Common myeloid progenitor, CD34-positive (primary cell): ENCODE measurements at regions not wholly inside any gene's neighbourhood (a gene's known extent, or its start where the extent isn't known, plus 50 kb on each side); places are given as distances from the start of the nearest gene placed in this dataset.

Experiments used
- CTCF ChIA-PET: fragments of 350-600 bp; sonication (Branson Sonifier 250); formaldehyde crosslinking; loops from one replicate; lab custom pipeline; 2021; ENCODE audit warnings: antibody characterized with exemption; lab: Charles Lee
- POLR2A ChIA-PET: fragments of 350-600 bp; sonication (Branson Sonifier 250); formaldehyde crosslinking; loops from one replicate; lab custom pipeline; 2021; ENCODE audit warnings: antibody characterized with exemption; lab: Charles Lee
- DNase-seq, 3 donors: peaks; one replicate each; pipeline versions ENCODE4 v3.0.0 to v3.0.0-alpha.2; 2013
- H3K27ac ChIP-seq, 2 experiments: 1 replicate in 1 of 2; 2 replicates in 1 of 2; pipeline ENCODE4 v1.7.0; 2013; ENCODE audit warnings: inconsistent platforms in 2 of 2, low read length in 2 of 2, mild to moderate bottlenecking in 2 of 2, low read depth in 1 of 2, moderate library complexity in 1 of 2; ENCODE audit not compliant: severe bottlenecking in 2 of 2, insufficient read depth in 1 of 2, poor library complexity in 1 of 2
- H3K27me3 ChIP-seq, 5 experiments: replicated peaks in 2 of 5; 1 replicate in 3 of 5; 2 replicates in 2 of 5; pipeline versions ENCODE4 v1.6.1 to v1.7.0; 2013; ENCODE audit warnings: low read length in 4 of 5, mild to moderate bottlenecking in 2 of 5, moderate library complexity in 2 of 5, inconsistent platforms in 1 of 5; ENCODE audit not compliant: insufficient read depth in 5 of 5, control insufficient read depth in 4 of 5
- H3K36me3 ChIP-seq, 4 experiments: 1 replicate in 2 of 4; 2 replicates in 2 of 4; pipeline versions ENCODE4 v1.6.1 to v1.7.0; 2013; ENCODE audit warnings: low read length in 3 of 4, control low read depth in 1 of 4, mild to moderate bottlenecking in 1 of 4; ENCODE audit not compliant: control insufficient read depth in 4 of 4, insufficient read depth in 4 of 4
- H3K4me1 ChIP-seq, 4 experiments: 1 replicate in 3 of 4; 2 replicates in 1 of 4; pipeline versions ENCODE4 v1.6.1 to v1.7.1; 2013; ENCODE audit warnings: low read length in 3 of 4, mild to moderate bottlenecking in 3 of 4, control low read depth in 1 of 4, inconsistent platforms in 1 of 4, moderate library complexity in 1 of 4; ENCODE audit not compliant: control insufficient read depth in 4 of 4, insufficient read depth in 4 of 4; ENCODE audit errors: control extremely low read depth in 1 of 4
- H3K4me3 ChIP-seq, 7 experiments: 1 replicate in 4 of 7; 2 replicates in 3 of 7; pipeline versions ENCODE4 v1.5.1 to v1.7.0; 2013; ENCODE audit warnings: mild to moderate bottlenecking in 7 of 7, low read length in 6 of 7, moderate library complexity in 6 of 7, inconsistent platforms in 2 of 7, low read depth in 2 of 7, control low read depth in 1 of 7; ENCODE audit not compliant: insufficient read depth in 4 of 7, control insufficient read depth in 1 of 7; ENCODE audit errors: extremely low read depth in 1 of 7
- H3K9me3 ChIP-seq, 5 experiments: 1 replicate in 4 of 5; 2 replicates in 1 of 5; pipeline versions ENCODE4 v1.6.1 to v1.7.1; 2013; ENCODE audit warnings: low read length in 4 of 5, mild to moderate bottlenecking in 2 of 5, inconsistent platforms in 1 of 5, low read depth in 1 of 5, moderate library complexity in 1 of 5; ENCODE audit not compliant: control insufficient read depth in 4 of 5, insufficient read depth in 2 of 5; ENCODE audit errors: control extremely low read depth in 1 of 5
- WGBS: methylation state at CpG from one replicate; pipeline ENCODE4 v1.1.5; 2013; ENCODE audit not compliant: insufficient coverage; 5-methylcytosine and 5-hydroxymethylcytosine counted together

DNA sequence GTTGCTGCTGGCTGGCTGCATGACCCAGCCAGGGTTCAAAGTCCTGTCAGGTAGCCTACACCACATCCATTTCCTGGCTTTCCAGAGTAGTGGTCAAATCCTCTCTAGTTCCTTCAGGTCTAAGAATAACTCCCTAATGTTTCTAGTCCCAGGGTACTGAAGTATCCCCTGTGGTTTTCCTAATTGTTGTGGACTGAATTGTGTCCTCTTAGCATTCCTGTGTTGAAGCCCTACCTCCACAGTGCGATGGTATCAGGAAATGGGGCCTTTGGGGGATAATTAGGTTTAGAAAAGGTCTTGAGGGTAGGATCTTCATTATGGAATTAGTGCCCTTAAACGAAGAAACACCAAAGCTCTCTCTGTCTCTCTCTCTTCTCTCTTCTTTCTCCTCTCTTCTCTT is 191.8 kb upstream of the CCNG1 start:
- Histone ChIP-seq H3K9me3 (no peaks in the 10 kb centered on the region), H3K4me1 (no peaks in the 10 kb centered on the region), H3K27me3 (no peaks in the 10 kb centered on the region), H3K27ac (no peak overlapping the region), H3K4me3 (no peak overlapping the region), H3K36me3 (no peaks in the 10 kb centered on the region)
- DNase-seq = no peak
- 88% methylated on average over 1 of the region's 2 CpGs for WGBS
- POLR2A ChIA-PET = no interaction called here
- CTCF ChIA-PET = no interaction called here

DNA sequence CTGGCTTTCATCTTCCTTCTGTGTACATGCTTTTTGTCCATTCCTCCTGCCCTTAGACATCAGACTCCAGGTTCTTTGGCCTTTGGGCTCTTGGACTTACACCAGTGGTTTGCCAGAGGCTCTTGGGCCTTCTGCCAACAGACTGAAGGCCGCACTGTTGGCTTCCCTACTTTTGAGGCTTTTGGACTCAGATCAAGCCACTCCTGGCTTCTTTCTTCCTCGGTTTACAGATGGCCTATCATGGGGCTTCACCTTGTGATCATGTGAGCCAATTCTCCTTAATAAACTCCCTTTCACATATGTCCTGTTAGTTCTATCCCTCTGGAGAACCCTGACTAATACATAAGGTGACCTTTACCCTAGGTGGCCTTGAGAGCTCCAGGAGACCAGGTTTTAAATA is 189.1 kb upstream of the CCNG1 start:
- Histone ChIP-seq H3K27me3 (peaks cover 0 to 2% (median 0%) of the 10 kb centered on the region in 5 experiments), H3K9me3 (no peaks in the 10 kb centered on the region), H3K4me3 (no peak overlapping the region), H3K36me3 (no peaks in the 10 kb centered on the region), H3K4me1 (no peaks in the 10 kb centered on the region), H3K27ac (no peak overlapping the region)
- 88% methylated on average over 2 of the region's 2 CpGs for WGBS
- POLR2A ChIA-PET = no interaction called here
- CTCF ChIA-PET = no interaction called here
- no peak for DNase-seq

DNA sequence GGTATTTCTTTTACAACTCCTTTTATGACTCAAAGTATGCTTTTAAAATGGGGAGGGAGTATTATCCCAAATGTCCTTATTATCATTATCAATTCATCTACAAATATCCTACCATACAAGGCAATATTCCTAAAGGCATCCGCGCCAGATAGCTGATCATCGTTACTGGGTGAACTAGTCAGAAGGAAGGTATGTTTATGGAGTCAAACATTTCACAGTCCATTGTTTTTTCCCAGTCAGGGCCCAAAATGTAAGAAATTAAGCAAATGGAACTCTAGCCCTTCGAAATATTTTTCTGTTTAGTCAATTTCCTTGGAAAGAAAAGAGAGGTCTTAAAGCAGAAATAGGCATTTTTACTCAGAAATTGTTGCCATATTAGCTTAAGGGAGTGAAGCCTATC is 188.5 kb upstream of the CCNG1 start:
- 100% methylated on average over 1 of the region's 4 CpGs for WGBS
- no peak for DNase-seq
- no peak overlapping the region for H3K27ac ChIP-seq
- no peaks in the 10 kb centered on the region for H3K4me1 ChIP-seq
- no peak overlapping the region for H3K4me3 ChIP-seq
- H3K9me3 ChIP-seq = no peaks in the 10 kb centered on the region
- ChIA-PET CTCF (no interaction called here), POLR2A (interaction anchor here (0.6 kb wide), 1 partner anchor 43 kb away, joined by 3 read pairs; no protein-coding TSS in a partner anchor)
- H3K27me3 ChIP-seq = peaks cover 0 to 2% (median 0%) of the 10 kb centered on the region in 5 experiments
- no peaks in the 10 kb centered on the region for H3K36me3 ChIP-seq

DNA sequence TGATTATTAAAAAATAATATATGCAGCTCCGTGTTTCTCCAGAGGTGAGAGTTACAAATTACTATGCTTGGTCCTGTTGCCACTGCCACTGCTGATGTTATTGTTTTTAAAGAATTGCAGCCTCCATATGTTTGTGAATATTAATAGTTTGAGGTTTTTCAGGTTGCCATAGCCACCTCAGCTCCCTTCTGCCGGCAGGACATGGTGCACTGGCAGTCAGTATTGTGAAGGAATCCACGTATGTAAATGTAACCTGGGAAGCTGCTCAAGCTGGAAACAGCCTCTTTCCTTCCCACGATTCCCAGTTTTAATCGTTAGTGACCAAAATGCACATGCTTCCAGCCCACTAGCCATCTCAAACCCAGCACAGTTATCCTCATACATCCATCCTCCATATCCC is 184.4 kb upstream of the CCNG1 start:
- H3K4me1 ChIP-seq = no peaks in the 10 kb centered on the region
- ChIA-PET CTCF (no interaction called here), POLR2A (no interaction called here)
- 90% methylated on average over 5 of the region's 5 CpGs for WGBS
- no peaks in the 10 kb centered on the region for H3K36me3 ChIP-seq
- no peak for DNase-seq
- no peaks in the 10 kb centered on the region for H3K9me3 ChIP-seq
- peaks cover 0 to 2% (median 0%) of the 10 kb centered on the region in 5 experiments for H3K27me3 ChIP-seq
- H3K27ac ChIP-seq = no peak overlapping the region
- no peak overlapping the region for H3K4me3 ChIP-seq

DNA sequence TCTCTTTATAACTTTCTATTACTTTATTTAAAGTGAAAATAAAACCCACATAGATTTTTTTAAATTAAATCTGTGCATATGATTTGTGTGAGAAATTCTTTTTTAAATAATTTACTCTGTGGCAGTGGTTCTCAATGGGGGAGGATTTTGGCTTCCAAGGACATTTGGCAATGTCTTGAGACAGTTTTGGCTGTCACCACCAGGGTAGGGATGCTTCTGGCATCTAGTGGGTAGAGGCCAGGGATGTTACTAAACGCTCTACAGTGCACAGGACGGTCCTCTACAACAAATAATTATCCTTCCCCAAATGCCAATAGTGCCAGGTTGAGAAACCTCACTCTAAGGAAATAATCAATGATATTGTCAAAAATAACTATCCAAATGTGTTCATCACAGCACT is 177.9 kb upstream of the CCNG1 start:
- no peak overlapping the region for H3K4me3 ChIP-seq
- ChIA-PET CTCF (no interaction called here), POLR2A (no interaction called here)
- peaks cover 0 to 14% (median 0%) of the 10 kb centered on the region in 4 experiments for H3K4me1 ChIP-seq
- no peaks in the 10 kb centered on the region for H3K27me3 ChIP-seq
- no CpG with 5 or more reads among the region's 2 CpGs for WGBS
- H3K9me3 ChIP-seq = no peaks in the 10 kb centered on the region
- H3K36me3 ChIP-seq = no peaks in the 10 kb centered on the region
- no peak for DNase-seq
- no peak overlapping the region for H3K27ac ChIP-seq

DNA sequence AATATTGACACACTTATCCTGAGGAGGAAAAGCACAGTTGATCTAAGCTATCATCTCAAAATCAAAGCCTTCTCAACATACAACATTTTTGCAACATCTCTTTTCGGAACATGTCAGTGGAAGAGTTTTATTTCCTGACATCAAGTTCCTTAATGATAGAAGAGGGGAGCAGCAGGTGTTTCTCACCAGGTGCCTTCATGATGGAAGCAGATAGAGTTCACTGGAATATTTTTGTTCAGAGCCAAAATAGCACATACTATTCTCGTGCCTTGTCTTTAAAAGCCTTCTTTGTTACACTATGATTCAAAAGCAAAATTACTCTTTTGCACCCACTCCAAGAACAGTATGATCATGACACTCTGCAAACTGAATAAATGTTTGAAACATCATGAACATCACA is 176.9 kb upstream of the CCNG1 start:
- CTCF ChIA-PET = no interaction called here
- whole genome bisulfite sequencing = 100% methylated on average over 1 of the region's 2 CpGs
- POLR2A ChIA-PET = no interaction called here
- H3K4me3 ChIP-seq = peak overlapping the region in 1 of 7 experiments; percentile 11
- H3K36me3 ChIP-seq = no peaks in the 10 kb centered on the region
- no peak overlapping the region for H3K27ac ChIP-seq
- H3K27me3 ChIP-seq = no peaks in the 10 kb centered on the region
- H3K9me3 ChIP-seq = no peaks in the 10 kb centered on the region
- DNase-seq = no peak
- H3K4me1 ChIP-seq = peaks cover 0 to 14% (median 0%) of the 10 kb centered on the region in 4 experiments

DNA sequence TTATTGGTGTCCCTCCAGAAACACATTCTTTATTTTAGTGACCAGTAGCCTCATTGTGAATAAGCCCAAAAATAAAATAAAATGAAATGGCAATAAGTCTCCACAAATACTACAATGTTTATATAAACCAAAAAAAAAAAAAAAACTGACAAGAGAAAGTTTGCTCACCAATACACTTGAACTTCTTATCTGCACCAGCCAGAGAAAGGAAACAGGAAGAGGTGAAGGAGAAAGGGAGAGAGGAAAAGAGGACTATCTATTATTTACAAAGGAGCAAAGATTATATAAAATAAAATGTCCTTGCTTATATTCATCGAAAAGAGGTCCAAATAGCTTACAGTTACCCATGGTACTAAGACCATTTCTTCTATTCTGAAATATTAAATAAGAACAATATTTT is 176.4 kb upstream of the CCNG1 start:
- DNase-seq = peak; percentile 15 to 42 (median 15)
- Histone ChIP-seq H3K4me1 (peaks cover 0 to 14% (median 0%) of the 10 kb centered on the region in 4 experiments), H3K4me3 (no peak overlapping the region), H3K9me3 (no peaks in the 10 kb centered on the region), H3K27ac (peak overlapping the region in 1 of 2 experiments; percentile 15), H3K36me3 (no peaks in the 10 kb centered on the region), H3K27me3 (no peaks in the 10 kb centered on the region)
- POLR2A ChIA-PET = no interaction called here
- no CpG with 5 or more reads among the region's 1 CpG for WGBS
- CTCF ChIA-PET = no interaction called here
